Stimulated activated naive CD4-positive, alpha-beta T cell (primary cell): ENCODE measurements at regions not wholly inside any gene's neighbourhood (a gene's known extent, or its start where the extent isn't known, plus 50 kb on each side); places are given as distances from the start of the nearest gene placed in this dataset.

Experiments used
- DNase-seq, 6 experiments: peaks; one replicate each; lab custom pipeline; 2025; lab: John Stamatoyannopoulos, UW

GRCh38 chr2:239518286-239519088, 117.7 kb upstream of the HDAC4 start:
- no peak for DNase-seq

GRCh38 chr2:239517686-239518085, 116.9 kb upstream of the HDAC4 start:
- no peak for DNase-seq

- DNase-seq, result no peak
Observed at GRCh38 chr2:239516954-239517305, 116.1 kb upstream of the HDAC4 start.

GRCh38 chr2:239516286-239516953, 115.6 kb upstream of the HDAC4 start:
- DNase-seq, result no peak

- no peak for DNase-seq
Observed at GRCh38 chr2:239514754-239515530, 114.1 kb upstream of the HDAC4 start.

GRCh38 chr2:239512054-239512453, 111.2 kb upstream of the HDAC4 start:
- no peak for DNase-seq

- no peak for DNase-seq
Observed at GRCh38 chr2:239509373-239510143, 108.7 kb upstream of the HDAC4 start.

GRCh38 chr2:239508261-239508660, 107.4 kb upstream of the HDAC4 start:
- no peak for DNase-seq

- DNase-seq, result no peak
Observed at GRCh38 chr2:239507576-239508258, 106.9 kb upstream of the HDAC4 start.

GRCh38 chr2:239506961-239507360, 106.1 kb upstream of the HDAC4 start:
- no peak for DNase-seq

GRCh38 chr2:239506101-239506857, 105.5 kb upstream of the HDAC4 start:
- no peak for DNase-seq

- no peak for DNase-seq
Observed at GRCh38 chr2:239504643-239505235, 103.9 kb upstream of the HDAC4 start.

- no peak for DNase-seq
Observed at GRCh38 chr2:239502430-239503186, 101.8 kb upstream of the HDAC4 start.

GRCh38 chr2:239500574-239501550, 100.0 kb upstream of the HDAC4 start:
- DNase-seq, result no peak

- no peak for DNase-seq
Observed at GRCh38 chr2:239499726-239500573, 99.1 kb upstream of the HDAC4 start.

- no peak for DNase-seq
Observed at GRCh38 chr2:239498981-239499634, 98.3 kb upstream of the HDAC4 start.

- no peak for DNase-seq
Observed at GRCh38 chr2:239498576-239498975, 97.8 kb upstream of the HDAC4 start.
